ENCODE measurements at regions not wholly inside any gene's neighbourhood (a gene's known extent, or its start where the extent isn't known, plus 50 kb on each side); places are given as distances from the start of the nearest gene placed in this dataset.

GRCh38 chr5:72562717-72563116, 55.5 kb upstream of the ZNF366 start:
- TF ChIP-seq SUZ12 (IDR thresholded peaks at IDR 0.05; ENCODE audit: extremely low read depth, insufficient read depth, insufficient read length) (no peak), ZNF274 (IDR thresholded peaks at IDR 0.05; ENCODE audit: low read depth, low read length) (no peak)

All from NT2/D1 (cell line).